ENCODE measurements at regions not wholly inside any gene's neighbourhood (a gene's known extent, or its start where the extent isn't known, plus 50 kb on each side); places are given as distances from the start of the nearest gene placed in this dataset.

- Histone ChIP-seq H3F3A (replicated peaks; ENCODE audit: low read depth) (no peaks in the 10 kb centered on the region), H4K20me1 (replicated peaks; ENCODE audit: insufficient read depth) (no peaks in the 10 kb centered on the region), H3K4me2 (no peak overlapping the region), H3K36me3 (ENCODE audit: insufficient read depth) (no peaks in the 10 kb centered on the region), H2AFZ (no peak overlapping the region), H3K4me3 (no peak overlapping the region), H3K9me2 (ENCODE audit: insufficient read depth) (peaks cover 10% of the 10 kb centered on the region; the same call in 1 of the 2 replicates), H3K79me2 (replicated peaks; ENCODE audit: insufficient read depth) (no peaks in the 10 kb centered on the region), H3K27ac (ENCODE audit: low read depth) (no peak overlapping the region), H3K4me1 (ENCODE audit: insufficient read depth) (no peaks in the 10 kb centered on the region), H3K27me3 (ENCODE audit: insufficient read depth) (no peaks in the 10 kb centered on the region)
- H3K27ac Mint-ChIP-seq, result no peak overlapping the region
- H3K4me3 Mint-ChIP-seq, result no peak overlapping the region
- H3K36me3 Mint-ChIP-seq (ENCODE audit: low read depth), result peaks cover 10% of the 10 kb centered on the region; the same call in 2 of the 3 replicates
- no peaks in the 10 kb centered on the region for H3K27me3 Mint-ChIP-seq (ENCODE audit: insufficient read depth, low read depth, poor library complexity)
- no peak for ATAC-seq
- DNase-seq (ENCODE audit: low spot score), result no peak
- H3K4me1 Mint-ChIP-seq, result no peaks in the 10 kb centered on the region
- no peak for TF ChIP-seq REST (IDR thresholded peaks at IDR 0.05; ENCODE audit: unreplicated experiment)
- TF ChIP-seq ZNF331 (CRISPR knock-in tag; IDR thresholded peaks at IDR 0.05; ENCODE audit: low read depth), result no peak
- no peak for TF ChIP-seq ZNF114 (CRISPR knock-in tag; IDR thresholded peaks at IDR 0.05)
- no peak for TF ChIP-seq EZH2 (IDR thresholded peaks at IDR 0.05; ENCODE audit: low read depth, unreplicated experiment)
- TF ChIP-seq NANOG (IDR thresholded peaks at IDR 0.05; ENCODE audit: borderline replicate concordance), result no peak
- TF ChIP-seq STAT1 (IDR thresholded peaks at IDR 0.05; ENCODE audit: unreplicated experiment), result no peak
- no peak for TF ChIP-seq ZNF462 (CRISPR knock-in tag; IDR thresholded peaks at IDR 0.05)
- TF ChIP-seq ETS1 (IDR thresholded peaks at IDR 0.05), result no peak
- TF ChIP-seq CREB1 (CRISPR knock-in tag; IDR thresholded peaks at IDR 0.05; ENCODE audit: low read depth), result no peak
- no peak for TF ChIP-seq EZH2phosphoT487 (IDR thresholded peaks at IDR 0.05; ENCODE audit: unreplicated experiment)
- TF ChIP-seq POLR2AphosphoS5 (IDR thresholded peaks at IDR 0.05; ENCODE audit: low read depth), result no peak
- TF ChIP-seq JUNB (IDR thresholded peaks at IDR 0.05; ENCODE audit: unreplicated experiment), result no peak
- no peak for TF ChIP-seq CTCF (conservative IDR thresholded peaks at IDR 0.05; ENCODE audit: low read depth in 2 of 2)
- peaks cover 11% of the 10 kb centered on the region for H3K9me3 Mint-ChIP-seq
These were observed 227.2 kb upstream of the DDX18 start for GRCh38 chr2:117587310-117587709.
